Calu3 (cell line): ENCODE measurements at regions not wholly inside any gene's neighbourhood (a gene's known extent, or its start where the extent isn't known, plus 50 kb on each side); places are given as distances from the start of the nearest gene placed in this dataset.

Source experiments
- BruUV-seq: library from RNA; stranded (reverse); fragments of 400-500 nt; replicated peaks from 2 replicates; lab custom pipeline; 2021; lab: Mats Ljungman, UMichigan
- CTCF ChIA-PET: fragments of 300-600 bp; sonication (Branson Sonifier 250); formaldehyde crosslinking; loops from one replicate; lab custom pipeline; 2022; ENCODE audit warnings: antibody characterized with exemption; lab: Charles Lee
- DNase-seq: peaks from one replicate; pipeline ENCODE4 v3.0.0; 2022
- H3K27ac Mint-ChIP-seq: one replicate; pipeline ENCODE4 v1.8.0; 2022; ENCODE audit warnings: mixed read lengths; ENCODE audit not compliant: unreplicated experiment
- H3K27me3 Mint-ChIP-seq: one replicate; pipeline ENCODE4 v1.8.0; 2022; ENCODE audit warnings: mixed read lengths; ENCODE audit not compliant: unreplicated experiment
- H3K36me3 Mint-ChIP-seq: one replicate; pipeline ENCODE4 v1.8.0; 2022; ENCODE audit warnings: mild to moderate bottlenecking, moderate library complexity, mixed read lengths; ENCODE audit not compliant: insufficient read depth, unreplicated experiment
- H3K4me1 Mint-ChIP-seq: one replicate; pipeline ENCODE4 v1.8.0; 2022; ENCODE audit warnings: mild to moderate bottlenecking, low read depth, mixed read lengths; ENCODE audit not compliant: unreplicated experiment
- H3K4me3 Mint-ChIP-seq: one replicate; pipeline ENCODE4 v1.8.0; 2022; ENCODE audit warnings: mild to moderate bottlenecking, low read depth, moderate library complexity, mixed read lengths; ENCODE audit not compliant: unreplicated experiment
- H3K9me3 Mint-ChIP-seq: one replicate; pipeline ENCODE4 v1.8.0; 2022; ENCODE audit warnings: low read depth, mixed read lengths; ENCODE audit not compliant: unreplicated experiment
- CTCF ChIP-seq: fragments of 200-600 bp; IDR thresholded peaks from one replicate; pipeline ENCODE4 v1.8.0; 2022; ENCODE audit warnings: antibody characterized with exemption; ENCODE audit not compliant: unreplicated experiment
- intact Hi-C: fragments of 100-400 bp; cut with micrococcal nuclease; formaldehyde crosslinking; loops from one replicate; pipeline ENCODE4 v1.10.0; 2022; ENCODE audit not compliant: unreplicated experiment

- Mint-ChIP-seq H3K9me3 (no peaks in the 10 kb centered on the region), H3K4me3 (no peak overlapping the region), H3K27ac (no peak overlapping the region), H3K36me3 (no peaks in the 10 kb centered on the region), H3K27me3 (no peaks in the 10 kb centered on the region), H3K4me1 (no peaks in the 10 kb centered on the region)
- no TSS peak for BruUV-seq
- CTCF ChIA-PET = no interaction called here
- TF ChIP-seq CTCF = no peak
- intact Hi-C loops = no loop called here
- DNase-seq = no peak
Measured at GRCh38 chr2:199100326-199101110, 357.2 kb downstream of the SATB2 start.

GRCh38 chr2:199092419-199092818, 365.3 kb downstream of the SATB2 start:
- CTCF ChIA-PET = no interaction called here
- H3K9me3 Mint-ChIP-seq = no peaks in the 10 kb centered on the region
- TF ChIP-seq CTCF = no peak
- H3K36me3 Mint-ChIP-seq = no peaks in the 10 kb centered on the region
- no peak overlapping the region for H3K4me3 Mint-ChIP-seq
- no peaks in the 10 kb centered on the region for H3K4me1 Mint-ChIP-seq
- no peak overlapping the region for H3K27ac Mint-ChIP-seq
- H3K27me3 Mint-ChIP-seq = no peaks in the 10 kb centered on the region
- intact Hi-C loops = no loop called here
- BruUV-seq = no TSS peak
- DNase-seq = no peak

- TF ChIP-seq CTCF = no peak
- H3K4me3 Mint-ChIP-seq = peak overlapping the region; percentile 10
- peak; percentile 36 for DNase-seq
- H3K9me3 Mint-ChIP-seq = no peaks in the 10 kb centered on the region
- CTCF ChIA-PET = no interaction called here
- H3K36me3 Mint-ChIP-seq = no peaks in the 10 kb centered on the region
- peak overlapping the region; percentile 40 for H3K27ac Mint-ChIP-seq
- intact Hi-C loops = loop anchor here (10.0 kb wide), 1 partner anchor 770 kb away; no protein-coding TSS in a partner anchor
- peaks cover 24% of the 10 kb centered on the region for H3K4me1 Mint-ChIP-seq
- no peaks in the 10 kb centered on the region for H3K27me3 Mint-ChIP-seq
- BruUV-seq = no TSS peak
Measured at GRCh38 chr2:199085261-199085660, 372.5 kb downstream of the SATB2 start.

GRCh38 chr2:199070322-199070949, 387.3 kb downstream of the SATB2 start:
- DNase-seq = no peak
- Mint-ChIP-seq H3K9me3 (peaks cover 6% of the 10 kb centered on the region), H3K27me3 (no peaks in the 10 kb centered on the region), H3K4me3 (peak overlapping the region; percentile 36), H3K4me1 (peaks cover 22% of the 10 kb centered on the region), H3K27ac (peak overlapping the region; percentile 85), H3K36me3 (no peaks in the 10 kb centered on the region)
- intact Hi-C loops = no loop called here
- CTCF ChIA-PET = no interaction called here
- no TSS peak for BruUV-seq
- no peak for TF ChIP-seq CTCF
